Activated CD4-positive, alpha-beta T cell treated with anti-CD3 and anti-CD28 coated beads, Interleukin-2, amount 50 U/mL, for 48 hours (primary cell): ENCODE measurements at regions not wholly inside any gene's neighbourhood (a gene's known extent, or its start where the extent isn't known, plus 50 kb on each side); places are given as distances from the start of the nearest gene placed in this dataset.
"Not testable (repeated sequence)": the region's sequence is repeated elsewhere in the genome, so short reads cannot be mapped to it uniquely, and the experiment has no call there.

Source experiments
- DNase-seq, 2 experiments: peaks; one replicate each; pipeline ENCODE4 v3.0.0-alpha.2; 2020

DNA sequence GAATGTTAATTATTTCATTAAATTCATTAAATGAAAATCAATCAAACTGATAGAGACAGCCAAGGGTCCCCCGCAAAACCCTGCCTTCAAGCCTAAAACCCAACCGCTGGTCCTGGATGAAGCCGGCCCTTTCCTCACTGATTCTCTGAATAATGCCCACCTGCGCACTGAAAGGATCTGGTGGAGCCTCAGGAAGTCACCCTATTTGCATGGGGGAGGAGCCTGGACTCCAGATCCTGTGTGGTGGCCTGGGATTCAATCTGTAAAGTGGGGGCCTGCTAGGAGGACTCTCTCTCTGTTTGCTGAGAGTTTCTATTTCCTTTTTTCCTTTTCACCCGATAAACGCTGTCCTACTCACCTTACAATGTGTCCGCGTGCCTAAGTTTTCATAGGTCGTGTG, 97.9 kb upstream of the ADAMTS3 start:
- DNase-seq, result no peak

DNA sequence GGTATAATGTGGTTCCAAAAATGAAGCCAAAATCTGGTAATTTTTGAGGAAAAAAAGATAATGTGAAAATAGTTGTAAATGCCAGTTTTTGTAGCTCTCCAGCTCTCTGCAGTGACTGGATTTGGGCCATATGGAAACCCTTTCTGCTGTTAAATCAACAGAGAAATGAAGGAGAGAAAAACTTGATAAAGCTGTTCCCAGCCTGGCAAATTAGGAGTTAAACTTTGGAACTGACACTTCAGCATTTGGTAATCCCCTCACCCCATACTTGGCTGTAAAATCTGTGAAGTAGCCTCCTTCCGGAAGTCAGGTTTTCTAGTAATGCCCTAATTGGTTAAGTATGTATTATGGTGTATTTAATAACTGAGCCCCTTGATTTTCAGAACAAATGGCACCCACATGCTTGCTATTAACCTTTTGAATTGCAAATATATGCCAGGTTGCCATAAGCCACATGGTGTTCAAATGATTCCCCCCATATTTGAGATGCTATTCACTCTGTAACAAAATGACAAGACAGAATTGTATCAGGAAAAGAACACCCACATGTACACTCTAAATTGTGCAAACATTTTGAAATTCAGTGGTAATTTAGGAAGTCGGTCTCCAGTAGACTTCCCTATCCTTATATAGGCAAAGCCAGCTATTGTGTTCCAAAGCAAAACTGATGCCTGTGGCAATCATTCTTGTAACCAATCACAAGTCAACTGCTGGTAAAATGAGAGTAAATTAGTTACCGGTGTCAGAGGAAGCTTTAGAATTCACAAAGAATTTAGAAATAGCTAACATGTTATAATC, 96.3 kb upstream of the ADAMTS3 start:
- DNase-seq, result no peak

DNA sequence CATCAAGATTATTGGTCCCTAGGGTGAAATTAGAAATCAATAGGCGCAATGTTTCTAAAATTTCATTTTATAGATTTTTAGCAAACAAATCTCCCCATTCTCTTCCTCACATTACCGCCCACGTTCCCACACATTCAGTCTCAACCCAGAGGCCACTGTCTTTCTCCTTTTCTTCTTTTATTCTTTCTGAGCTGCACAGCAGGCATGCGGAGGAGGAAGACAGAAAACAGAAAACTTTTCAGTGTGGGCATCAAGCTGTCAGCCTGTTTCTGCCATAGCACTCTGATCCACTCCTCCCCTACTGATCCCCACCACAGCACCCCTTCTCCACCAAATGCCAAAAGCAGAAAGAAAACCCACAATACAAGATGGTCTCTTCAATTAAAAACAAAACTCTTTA, 94.8 kb upstream of the ADAMTS3 start:
- no peak for DNase-seq

DNA sequence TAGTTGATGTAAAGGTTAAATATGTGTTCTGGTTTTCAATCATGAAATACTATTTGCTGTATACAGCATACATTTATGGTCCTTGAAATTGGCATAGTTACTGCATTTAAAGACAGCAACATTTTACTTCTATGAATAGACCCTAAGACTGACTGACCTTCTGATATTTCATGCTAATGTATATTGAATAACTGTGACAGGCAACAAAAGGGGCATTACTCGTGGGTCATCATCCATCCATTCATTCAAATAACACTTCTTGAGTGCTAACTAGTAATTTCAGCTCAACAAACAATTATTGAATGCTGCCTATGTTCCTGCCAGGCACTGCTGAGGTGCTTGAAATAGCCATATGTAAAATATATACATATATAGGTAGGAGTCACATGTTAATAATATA, 92.8 kb upstream of the ADAMTS3 start:
- DNase-seq, result no peak

DNA sequence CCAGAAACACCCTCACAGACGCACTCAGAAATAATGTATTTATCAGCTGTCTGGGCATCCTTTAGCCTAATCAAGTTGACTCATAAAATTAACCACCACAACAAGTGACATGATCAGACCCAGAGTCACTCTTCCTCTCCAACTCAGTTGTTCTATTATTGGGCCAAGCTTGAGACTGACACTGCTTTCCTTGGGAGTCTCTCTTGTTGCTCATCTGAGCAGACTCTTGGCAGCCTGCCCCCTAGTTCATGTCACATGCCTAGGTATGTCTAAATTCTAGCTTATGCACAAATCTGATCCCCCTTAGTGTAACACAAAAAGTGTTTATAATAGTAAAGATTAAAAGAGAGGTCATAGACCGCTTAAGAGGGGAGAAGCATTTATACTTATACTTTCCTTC, 72.6 kb upstream of the ADAMTS3 start:
- DNase-seq, result no peak

DNA sequence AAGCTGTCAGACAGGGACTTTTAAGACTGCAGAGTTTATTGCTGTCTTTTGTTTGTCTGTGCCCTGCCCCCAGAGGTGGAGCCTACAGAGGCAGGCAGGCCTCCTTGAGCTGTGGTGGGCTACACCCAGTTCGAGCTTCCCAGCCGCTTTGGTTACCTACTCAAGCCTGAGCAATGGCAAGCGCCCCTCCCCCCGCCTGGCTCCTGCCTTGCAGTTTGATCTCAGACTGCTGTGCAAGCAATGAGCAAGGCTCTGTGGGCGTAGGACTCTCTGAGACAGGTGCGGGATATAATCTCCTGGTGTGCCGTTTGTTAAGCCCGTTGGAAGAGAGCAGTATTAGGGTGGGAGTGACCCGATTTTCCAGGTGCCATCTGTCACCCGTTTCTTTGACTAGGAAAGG, 67.8 kb upstream of the ADAMTS3 start:
- DNase-seq, result not testable (repeated sequence)

DNA sequence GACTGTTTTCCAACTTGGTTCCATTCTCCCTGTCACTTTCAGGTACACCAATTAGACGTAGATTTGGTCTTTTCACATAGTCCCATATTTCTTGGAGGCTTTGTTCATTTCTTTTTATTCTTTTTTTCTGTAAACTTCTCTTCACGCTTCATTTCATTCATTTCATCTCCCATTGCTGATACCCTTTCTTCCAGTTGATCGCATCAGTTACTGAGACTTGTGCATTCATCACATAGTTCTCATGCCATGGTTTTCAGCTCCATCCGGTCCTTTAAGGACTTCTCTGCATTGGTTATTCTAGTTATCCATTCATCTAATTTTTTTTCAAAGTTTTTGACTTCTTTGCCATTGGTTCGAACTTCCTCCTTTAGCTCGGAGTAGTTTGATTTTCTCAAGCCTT, 66.9 kb upstream of the ADAMTS3 start:
- not testable (repeated sequence) for DNase-seq

DNA sequence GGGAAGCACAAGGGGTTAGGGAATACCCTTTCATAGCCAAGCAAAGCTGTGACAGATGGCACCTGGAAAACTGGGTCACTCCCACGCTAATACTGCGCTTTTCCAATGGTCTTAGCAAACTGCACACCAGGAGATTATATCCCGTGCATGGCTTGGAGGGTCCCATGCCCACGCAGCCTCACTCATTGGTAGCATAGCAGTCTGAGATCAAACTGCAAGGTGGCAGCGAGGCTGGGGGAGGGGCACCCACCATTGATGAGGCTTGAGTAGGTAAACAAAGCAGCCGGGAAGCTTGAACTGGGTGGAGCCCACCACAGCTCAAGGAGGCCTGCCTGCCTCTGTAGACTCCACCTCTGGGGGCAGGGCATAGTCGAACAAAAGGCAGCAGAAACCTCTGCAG, 63.2 kb upstream of the ADAMTS3 start:
- DNase-seq, result not testable (repeated sequence)

DNA sequence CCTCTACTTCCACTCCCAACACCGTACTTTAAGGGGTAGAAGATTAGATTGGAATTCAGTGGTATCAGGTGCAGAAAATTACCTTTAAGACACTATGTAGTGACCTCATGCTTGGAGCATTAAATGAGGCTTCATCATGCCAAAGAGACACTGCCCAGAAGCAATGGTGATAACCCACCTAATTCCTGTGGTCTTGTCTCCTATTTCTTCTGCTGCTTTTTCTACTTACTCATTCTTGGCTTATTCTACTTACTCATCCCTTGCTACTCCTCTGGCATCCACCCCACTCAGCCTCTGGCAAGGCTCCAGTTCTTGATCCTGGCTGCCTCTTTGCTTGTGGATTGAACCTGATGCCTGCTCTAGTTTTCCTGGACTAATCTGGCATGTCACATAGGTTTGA, 62.3 kb upstream of the ADAMTS3 start:
- no peak for DNase-seq

DNA sequence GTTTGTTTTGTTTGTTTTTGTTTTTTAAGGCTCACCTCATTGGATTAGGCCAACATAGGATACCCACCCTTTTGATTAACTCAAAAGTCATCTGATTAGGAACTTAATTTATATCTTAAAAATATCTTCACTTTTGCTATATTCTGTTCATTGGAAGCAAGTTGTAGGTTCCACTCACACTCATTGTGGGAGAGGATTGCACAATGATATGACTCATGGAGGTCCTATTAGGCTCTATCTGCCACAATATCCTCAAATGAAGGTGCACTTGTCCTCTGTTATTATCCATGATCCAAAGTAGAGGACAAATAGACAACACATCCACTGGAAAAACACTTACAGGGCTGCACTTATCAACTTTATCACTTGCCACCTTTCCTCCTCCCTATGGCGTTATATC, 60.5 kb upstream of the ADAMTS3 start:
- DNase-seq, result no peak

DNA sequence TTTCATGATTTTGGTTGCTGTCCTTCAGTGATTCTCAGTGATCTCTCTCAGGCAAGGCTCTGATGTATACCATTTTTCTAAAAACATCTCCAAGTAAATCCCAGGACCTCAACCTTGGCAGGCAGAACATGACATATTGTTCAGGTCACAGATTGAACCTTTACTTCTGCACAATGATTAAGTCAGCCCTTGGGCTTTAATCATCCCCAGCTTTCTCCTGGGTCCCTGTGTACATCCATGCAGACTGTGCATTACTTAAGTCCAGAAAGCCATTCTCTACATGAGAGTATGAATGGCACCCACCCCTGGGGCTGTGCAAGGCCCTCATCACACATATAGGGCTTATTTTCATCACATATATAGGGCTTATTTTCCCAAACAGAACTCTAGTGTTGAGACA, 58.7 kb upstream of the ADAMTS3 start:
- DNase-seq, result no peak
